A549 (cell line): ENCODE measurements at regions not wholly inside any gene's neighbourhood (a gene's known extent, or its start where the extent isn't known, plus 50 kb on each side); places are given as distances from the start of the nearest gene placed in this dataset.

Experiments
- CTCF ChIP-seq: fragments of >200 bp; sonication (Bioruptor Twin); formaldehyde crosslinking; IDR thresholded peaks from 3 replicates; pipeline ENCODE4 v1.5.1; 2016
- JUN ChIP-seq, 2 experiments: fragments of >200 bp; sonication (Bioruptor Twin); formaldehyde crosslinking; IDR thresholded peaks; 2 replicates in 1 of 2; 3 replicates in 1 of 2; pipeline ENCODE4 v1.6.1; 2016 to 2017
- PHF8 ChIP-seq: fragments of 200-600 bp; sonication (generic); IDR thresholded peaks from 2 replicates; pipeline ENCODE4 v1.6.1; 2016; ENCODE audit warnings: low read depth, mild to moderate bottlenecking, antibody characterized with exemption, moderate library complexity, borderline replicate concordance
- POLR2A ChIP-seq: IDR thresholded peaks from 2 replicates; pipeline ENCODE4 v1.6.1; 2012; ENCODE audit warnings: mild to moderate bottlenecking, low read length
- TF ChIP-seq, protein P1 (sequence below): fragments of 200-600 bp; sonication (generic); IDR thresholded peaks from 2 replicates; pipeline ENCODE4 v1.6.1; 2016; ENCODE audit warnings: antibody characterized with exemption, mild to moderate bottlenecking, moderate library complexity

DNA sequence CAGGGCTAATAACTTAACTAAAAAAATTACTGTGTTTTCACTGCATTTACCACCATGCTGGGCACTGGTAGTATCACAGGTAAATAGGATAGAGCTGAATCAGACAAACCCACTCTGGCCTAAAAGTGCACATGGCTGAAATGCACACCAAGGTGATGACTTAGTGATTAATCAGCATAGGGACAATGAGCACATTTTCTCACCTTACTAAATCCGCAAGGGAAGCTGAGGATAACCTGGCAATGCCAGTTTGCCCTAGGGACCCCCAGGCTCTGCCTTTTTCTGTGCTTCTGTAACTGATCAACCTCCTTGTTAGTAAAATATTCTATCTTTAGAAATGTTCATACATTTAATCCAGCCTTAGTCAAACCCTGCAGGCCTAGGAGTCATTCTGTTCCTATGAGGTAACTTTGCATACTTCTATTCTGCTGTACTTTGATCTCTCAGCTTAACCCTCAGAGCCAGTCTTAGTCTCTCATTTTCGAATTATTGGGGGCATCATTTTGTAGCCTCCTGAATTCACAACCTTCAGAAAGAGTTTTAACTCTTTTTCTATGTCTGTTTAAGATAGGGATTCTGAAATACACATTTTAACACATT, 562.9 kb upstream of the KCNMB2 start:
- TF ChIP-seq POLR2A = no peak
- no peak for TF ChIP-seq CTCF
- TF ChIP-seq PHF8 = no peak
- TF ChIP-seq, protein P1, sequence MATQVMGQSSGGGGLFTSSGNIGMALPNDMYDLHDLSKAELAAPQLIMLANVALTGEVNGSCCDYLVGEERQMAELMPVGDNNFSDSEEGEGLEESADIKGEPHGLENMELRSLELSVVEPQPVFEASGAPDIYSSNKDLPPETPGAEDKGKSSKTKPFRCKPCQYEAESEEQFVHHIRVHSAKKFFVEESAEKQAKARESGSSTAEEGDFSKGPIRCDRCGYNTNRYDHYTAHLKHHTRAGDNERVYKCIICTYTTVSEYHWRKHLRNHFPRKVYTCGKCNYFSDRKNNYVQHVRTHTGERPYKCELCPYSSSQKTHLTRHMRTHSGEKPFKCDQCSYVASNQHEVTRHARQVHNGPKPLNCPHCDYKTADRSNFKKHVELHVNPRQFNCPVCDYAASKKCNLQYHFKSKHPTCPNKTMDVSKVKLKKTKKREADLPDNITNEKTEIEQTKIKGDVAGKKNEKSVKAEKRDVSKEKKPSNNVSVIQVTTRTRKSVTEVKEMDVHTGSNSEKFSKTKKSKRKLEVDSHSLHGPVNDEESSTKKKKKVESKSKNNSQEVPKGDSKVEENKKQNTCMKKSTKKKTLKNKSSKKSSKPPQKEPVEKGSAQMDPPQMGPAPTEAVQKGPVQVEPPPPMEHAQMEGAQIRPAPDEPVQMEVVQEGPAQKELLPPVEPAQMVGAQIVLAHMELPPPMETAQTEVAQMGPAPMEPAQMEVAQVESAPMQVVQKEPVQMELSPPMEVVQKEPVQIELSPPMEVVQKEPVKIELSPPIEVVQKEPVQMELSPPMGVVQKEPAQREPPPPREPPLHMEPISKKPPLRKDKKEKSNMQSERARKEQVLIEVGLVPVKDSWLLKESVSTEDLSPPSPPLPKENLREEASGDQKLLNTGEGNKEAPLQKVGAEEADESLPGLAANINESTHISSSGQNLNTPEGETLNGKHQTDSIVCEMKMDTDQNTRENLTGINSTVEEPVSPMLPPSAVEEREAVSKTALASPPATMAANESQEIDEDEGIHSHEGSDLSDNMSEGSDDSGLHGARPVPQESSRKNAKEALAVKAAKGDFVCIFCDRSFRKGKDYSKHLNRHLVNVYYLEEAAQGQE = no peak
- TF ChIP-seq JUN (IDR thresholded peaks at IDR 0.05) = no peak
